T1000 (cell line): ENCODE measurements at regions not wholly inside any gene's neighbourhood (a gene's known extent, or its start where the extent isn't known, plus 50 kb on each side); places are given as distances from the start of the nearest gene placed in this dataset.

Experiments used
- DNase-seq: peaks from one replicate; lab custom pipeline; 2025; ENCODE audit warnings: mixed read lengths; lab: John Stamatoyannopoulos, UW

DNA sequence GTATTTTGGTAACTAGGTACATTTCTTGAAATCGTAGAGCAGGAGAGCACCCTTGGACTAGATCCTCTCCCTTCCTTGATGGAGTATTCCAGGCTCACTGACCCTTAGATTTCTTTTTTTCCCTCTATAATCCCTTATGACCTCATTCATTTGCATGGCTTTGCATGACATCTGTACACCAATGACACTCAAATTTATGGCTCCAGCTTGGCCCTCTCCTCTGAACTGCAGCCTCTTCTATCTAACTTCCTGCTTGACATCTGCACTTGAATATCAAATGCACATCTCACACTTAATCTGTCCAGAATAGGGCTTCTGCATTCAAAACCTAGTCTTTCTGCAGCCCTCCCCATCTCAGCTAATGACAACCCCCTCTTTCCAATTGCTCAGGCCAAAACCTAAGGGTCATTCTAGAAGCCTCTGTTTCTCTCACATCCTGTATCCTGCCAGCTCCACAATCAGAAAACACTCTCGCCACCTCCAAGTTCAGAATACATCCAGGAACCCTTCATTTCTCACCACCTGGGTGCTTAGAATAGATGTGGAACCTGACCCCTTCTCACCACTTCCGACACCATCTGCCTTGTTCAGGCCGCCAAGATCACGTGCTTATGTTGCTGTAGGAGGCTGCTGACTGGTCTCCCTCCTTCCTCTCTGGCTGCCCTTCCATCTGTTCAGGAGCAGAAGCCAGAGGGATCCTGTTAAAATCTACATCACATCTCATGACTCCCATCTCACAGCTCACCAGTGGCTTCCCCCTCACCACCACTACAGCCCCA, 138.9 kb upstream of the MTNR1B start:
- DNase-seq = no peak

DNA sequence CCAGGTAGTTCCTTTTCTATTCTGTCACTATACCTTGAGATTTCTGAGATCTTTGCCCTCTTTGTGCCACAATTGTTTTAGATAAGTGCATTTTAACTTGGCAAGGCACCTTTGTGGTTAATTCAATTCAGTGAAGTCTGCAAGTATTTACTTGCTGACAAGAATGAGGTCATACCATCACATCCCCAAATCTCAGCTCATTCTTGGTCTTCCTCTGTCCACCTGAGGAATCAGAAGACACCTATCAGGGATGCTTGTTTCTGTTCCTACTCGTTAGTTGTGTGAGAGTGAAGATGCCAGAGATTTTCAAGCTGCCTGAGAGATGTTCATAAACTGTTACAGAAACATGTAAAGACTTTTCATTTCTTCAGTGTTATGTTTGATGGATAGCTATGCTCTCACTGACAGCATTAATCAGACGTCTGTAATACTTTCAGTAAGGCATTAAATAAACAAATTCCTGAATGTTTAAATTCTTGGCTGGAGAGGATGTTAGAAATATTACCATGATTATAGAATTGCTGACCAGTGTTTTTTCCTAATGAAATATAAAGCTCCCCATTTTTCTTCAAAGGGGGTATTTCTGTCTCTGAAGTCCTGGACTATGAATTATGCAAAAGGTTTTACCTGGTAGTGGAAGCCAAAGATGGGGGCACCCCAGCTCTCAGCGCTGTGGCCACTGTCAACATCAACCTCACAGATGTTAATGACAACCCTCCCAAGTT, 135.0 kb upstream of the MTNR1B start:
- no peak for DNase-seq

DNA sequence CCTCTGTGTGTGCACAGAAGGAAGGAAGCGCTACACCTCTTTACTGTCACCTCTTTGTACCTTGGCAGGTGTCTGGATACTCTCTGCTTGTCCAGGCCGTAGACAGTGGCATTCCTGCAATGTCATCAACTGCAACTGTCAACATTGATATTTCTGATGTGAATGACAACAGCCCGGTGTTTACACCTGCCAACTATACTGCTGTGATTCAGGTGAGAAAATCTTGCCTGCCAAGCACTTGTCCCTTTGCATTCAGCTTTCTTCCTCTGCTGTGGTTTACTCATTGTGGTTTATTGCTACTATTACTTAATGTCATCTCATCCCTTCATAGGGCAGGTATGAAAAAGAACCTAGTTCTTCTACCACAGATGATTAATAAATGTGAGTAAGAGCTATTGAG, 131.9 kb upstream of the MTNR1B start:
- no peak for DNase-seq

DNA sequence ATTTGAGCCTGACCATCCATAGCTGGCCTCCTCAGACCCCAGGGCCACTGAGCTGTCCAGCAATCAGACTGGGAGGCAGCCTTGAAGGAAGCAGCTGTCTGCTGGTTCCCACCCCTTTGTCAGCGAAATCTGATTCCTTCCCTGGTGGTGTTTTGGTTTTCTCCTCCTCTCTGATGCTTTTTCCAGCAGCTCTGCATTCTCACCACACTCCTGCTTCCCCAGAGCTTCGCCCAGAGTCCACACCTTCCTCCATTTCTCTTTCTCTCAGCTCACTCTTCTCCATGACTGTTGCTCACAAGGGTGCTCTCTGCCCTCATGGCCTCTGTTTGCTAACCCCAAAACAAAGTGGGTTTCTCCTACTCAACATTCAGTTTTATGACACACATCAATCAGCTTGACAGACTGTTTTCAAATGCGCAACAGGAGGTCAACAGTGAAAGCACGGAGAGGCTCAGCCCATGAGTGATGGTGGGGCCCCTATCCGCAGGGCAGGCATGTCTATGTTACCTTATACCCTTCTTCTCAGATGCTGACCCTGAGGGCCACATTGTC, 130.6 kb upstream of the MTNR1B start:
- no peak for DNase-seq

DNA sequence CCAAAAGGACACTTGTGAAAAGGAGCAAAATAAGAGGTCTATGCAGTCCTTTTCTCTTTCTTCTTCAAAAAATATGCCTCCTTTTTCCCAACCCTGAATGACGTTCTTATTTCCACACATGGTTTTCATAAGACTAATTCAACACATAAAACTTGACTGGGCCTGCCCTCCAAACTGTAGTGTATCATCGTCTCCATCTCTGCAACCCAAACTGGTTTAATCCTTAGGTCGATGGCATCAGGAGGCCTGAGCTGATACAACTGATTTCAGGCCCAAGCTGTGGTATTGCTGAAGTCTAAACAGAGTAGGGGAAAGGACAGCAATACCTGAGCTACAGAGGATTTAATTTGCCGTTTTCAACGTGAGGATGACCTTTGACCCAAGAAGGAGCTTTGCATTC, 130.0 kb upstream of the MTNR1B start:
- DNase-seq = no peak

DNA sequence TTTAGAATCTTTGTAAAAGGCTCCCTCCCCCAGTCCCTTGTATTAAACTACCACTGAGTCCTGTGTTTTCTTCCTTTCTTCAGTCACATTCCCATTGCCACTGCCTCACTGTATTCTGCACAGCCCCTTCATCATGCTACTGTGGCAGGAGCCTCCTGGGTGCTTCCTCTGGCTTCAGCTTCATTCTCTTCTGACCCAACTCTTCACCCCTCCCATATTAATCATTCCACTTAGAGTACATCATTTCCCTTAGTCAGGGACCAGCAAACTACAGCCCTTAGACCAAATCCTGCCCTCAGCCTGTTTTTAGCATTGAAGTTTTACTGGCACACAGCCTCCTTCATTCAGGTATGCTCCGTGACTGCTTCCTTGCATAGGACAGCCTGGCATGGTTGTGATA, 127.7 kb upstream of the MTNR1B start:
- no peak for DNase-seq

DNA sequence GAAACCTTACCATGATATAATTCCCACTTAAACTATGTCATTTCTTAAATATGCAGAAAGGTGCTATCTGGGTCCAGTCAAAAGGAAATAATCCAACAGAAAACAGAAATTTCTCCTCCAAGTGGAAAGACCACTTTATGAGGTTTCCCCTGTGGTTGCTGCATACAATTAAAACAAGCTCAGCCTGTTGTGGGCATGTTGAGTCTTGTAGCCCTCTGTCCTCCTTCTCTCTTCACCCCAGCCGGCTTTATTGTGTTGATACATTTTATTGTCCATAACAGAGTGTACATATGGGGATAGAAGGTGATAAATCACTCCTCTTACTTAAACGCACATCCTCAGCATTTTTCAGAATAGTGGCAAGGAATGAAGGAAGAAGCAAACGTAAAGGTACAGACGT, 126.0 kb upstream of the MTNR1B start:
- no peak for DNase-seq

DNA sequence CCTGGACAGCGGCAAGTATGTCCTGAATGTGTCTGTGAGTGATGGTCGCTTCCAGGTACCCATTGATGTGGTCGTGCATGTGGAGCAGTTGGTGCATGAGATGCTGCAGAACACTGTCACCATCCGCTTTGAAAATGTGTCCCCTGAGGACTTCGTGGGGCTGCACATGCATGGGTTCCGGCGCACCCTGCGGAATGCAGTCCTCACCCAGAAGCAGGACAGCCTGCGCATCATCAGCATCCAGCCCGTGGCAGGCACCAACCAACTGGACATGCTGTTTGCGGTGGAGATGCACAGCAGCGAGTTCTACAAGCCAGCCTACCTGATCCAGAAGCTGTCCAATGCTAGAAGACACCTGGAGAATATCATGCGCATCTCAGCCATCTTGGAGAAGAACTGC, 125.3 kb upstream of the MTNR1B start:
- DNase-seq = no peak

DNA sequence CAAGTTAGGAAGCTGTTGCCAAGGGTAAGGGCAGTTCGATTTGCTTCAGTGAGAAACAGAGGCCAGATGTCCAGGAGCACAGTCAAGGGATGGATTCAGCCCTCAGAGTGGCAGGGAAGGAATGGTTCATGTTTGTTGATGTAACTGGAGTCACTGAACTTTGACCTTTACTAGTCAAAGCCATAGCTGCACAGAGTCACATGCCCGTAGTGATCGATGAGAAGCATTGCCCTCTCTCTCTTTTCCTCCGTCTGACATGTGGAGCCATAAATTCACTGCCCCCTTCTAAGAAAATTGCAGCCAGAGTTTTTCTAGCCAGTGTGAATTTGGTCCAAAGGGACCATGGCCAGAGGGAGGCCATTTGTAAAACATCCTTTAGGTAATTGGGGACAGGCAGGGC, 124.1 kb upstream of the MTNR1B start:
- no peak for DNase-seq

DNA sequence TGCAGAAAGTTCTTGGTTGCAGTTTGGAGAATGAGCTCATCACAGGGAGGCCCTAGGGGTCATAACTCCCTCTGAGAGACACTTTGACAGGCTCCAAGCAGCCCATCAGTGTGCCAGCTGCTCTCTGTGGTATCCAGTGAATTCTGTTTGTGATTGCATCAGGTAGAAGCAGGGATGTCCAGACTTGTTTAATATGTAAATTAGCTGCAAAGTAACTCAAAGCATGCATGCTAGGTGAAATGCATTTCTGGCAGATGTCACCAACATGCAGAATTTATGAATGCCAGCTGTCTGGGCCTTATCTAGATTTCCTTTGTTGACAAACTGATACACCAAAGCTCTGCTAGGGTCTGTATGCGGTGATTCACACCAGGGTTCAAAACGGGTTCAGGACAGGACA, 123.6 kb upstream of the MTNR1B start:
- DNase-seq = no peak

DNA sequence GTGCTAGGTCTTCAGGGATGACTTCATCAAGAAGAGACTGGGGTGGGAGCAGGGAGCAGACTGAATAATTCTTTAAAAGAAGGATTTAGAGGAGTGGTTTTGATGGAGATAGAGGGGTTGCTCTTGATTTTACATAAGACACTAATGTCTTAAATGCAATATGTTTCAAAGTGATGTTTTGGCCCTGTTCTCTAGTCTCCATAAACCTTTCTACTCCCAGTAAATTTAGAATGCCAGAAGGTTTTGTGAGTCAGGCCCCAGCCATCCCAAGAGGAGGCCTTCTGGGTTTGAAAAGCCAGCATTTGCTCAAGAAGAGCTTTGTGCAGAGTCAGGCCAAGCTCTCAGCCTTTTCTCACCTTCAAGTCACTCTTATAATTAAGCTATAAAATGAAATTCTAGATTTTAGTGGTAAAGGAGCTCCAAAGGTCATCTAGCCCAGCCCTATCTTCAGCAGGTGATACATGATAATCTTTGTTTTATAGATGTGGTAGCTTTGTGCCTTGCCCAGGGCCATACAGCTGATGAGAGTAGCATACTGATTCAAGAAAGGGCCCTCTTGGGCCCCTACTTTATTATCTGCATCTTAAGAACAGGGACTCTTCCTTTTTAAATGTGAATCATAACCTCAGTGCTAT, 122.8 kb upstream of the MTNR1B start:
- DNase-seq = no peak

DNA sequence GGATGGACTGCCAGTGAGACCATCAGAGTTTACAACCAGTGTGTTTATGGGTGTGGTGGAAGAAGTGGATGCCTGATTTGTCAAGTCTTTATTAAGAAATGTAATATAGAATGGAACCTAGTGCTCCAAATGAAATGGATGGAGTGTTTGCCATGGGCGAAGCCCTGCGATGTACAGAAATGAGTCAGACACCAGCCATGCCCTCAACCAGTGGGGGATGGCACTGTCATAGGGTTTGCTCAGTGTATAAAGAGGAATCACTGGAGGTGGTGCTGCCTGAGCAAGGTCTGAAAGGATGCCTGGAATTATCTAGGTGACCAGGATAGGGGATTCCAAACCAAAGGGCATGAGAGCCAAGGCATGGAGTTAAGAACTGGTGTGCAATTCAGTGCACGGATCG, 120.9 kb upstream of the MTNR1B start:
- DNase-seq = no peak

DNA sequence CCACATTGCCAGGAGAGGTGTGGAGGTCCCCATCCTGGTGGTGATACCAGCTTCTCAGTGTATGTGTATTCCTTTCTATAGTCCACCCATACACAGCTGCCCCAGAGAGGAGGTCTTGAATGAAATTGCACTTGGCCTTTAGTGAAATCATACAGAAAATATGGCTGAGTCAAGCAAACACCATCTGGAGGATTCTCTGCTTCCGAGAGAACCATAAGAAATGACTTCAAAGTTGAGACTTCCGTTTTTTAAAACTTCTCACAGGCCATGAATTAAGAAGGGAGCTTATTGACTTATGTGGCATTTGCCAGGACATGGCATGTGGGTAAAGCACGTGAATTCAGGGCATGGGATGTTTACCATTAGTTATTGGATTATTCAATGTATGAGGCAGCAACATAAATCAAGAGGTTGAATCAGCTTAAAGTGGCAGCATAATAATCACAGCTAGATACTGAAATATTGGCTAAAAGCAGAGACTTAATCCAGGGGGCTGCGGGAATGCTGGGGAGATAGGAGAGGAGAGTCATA, 119.1 kb upstream of the MTNR1B start:
- DNase-seq = no peak

DNA sequence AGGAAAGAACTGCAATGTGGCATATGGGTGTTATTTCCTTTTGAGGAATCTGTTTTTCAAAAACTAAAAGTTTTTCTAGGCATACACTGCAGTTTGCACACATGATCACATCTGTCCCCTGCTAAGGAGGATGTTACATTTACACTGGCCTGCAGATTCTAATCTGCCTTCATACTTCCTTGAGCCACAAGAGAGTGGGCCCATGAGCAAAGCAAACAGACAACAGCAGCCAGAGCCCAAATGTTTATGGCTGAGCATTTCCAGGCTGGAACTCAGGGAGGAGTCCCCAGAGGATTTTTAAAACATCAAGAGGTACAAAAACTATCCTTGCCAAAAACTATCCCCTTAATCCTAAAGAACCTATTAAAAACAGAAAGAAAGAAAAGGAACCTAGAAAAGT, 117.2 kb upstream of the MTNR1B start:
- DNase-seq = no peak

DNA sequence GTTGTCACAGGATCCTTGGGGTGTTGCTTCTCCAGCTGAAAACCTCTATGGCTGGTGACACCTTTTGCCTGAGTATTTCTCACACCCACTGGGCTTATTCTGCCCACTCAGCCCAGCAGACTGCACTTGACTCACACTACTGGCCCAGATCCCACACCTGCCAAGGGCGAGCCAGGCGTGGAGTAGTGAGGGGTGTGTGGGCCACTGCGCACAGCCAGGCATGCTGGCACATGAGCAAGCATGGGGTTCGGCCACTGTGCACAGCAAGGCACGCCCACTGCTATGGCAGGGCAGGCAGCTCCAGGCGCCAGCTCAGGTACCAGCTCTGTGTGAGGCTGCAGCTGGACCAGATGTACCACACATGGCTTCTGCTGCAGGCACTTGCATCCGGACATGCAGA, 116.5 kb upstream of the MTNR1B start:
- no peak for DNase-seq

DNA sequence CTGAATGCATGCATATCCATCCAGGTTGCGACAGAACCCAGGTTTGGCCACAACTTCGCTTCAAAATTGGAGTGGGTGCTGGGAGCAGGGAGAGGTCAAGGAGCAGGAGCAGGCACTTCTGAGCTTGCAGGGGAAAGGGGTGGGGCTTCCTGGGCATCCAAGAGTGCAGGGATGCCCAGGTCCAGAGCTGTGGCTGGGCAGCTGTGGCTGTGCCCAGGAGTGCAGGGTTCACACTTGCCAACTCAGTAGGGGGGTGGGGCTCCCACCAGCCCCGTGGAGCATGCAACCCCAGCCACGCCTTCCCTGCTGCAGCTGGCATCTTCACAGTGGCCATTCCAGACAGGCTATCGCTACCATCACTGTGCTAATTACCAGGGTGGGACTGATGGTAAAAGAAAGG, 115.3 kb upstream of the MTNR1B start:
- DNase-seq = no peak

DNA sequence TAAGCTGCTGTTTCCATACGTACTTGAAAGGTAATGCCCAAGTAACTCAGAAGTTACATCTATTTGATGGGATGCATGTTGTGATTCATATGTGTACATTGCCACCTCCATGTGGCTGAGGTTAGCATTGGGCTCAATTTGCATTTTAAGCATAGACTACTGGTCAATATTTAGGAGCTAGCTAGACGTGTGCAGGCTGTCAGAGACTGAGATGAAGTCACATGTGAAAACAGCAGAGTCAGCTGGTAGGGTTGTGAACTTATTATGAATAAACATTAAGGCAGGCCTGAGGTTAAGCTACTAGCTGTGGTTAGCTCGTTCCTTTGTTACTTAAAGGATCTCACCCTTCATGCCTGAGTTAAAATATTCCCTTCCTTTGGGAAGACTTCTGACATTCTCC, 114.5 kb upstream of the MTNR1B start:
- no peak for DNase-seq

DNA sequence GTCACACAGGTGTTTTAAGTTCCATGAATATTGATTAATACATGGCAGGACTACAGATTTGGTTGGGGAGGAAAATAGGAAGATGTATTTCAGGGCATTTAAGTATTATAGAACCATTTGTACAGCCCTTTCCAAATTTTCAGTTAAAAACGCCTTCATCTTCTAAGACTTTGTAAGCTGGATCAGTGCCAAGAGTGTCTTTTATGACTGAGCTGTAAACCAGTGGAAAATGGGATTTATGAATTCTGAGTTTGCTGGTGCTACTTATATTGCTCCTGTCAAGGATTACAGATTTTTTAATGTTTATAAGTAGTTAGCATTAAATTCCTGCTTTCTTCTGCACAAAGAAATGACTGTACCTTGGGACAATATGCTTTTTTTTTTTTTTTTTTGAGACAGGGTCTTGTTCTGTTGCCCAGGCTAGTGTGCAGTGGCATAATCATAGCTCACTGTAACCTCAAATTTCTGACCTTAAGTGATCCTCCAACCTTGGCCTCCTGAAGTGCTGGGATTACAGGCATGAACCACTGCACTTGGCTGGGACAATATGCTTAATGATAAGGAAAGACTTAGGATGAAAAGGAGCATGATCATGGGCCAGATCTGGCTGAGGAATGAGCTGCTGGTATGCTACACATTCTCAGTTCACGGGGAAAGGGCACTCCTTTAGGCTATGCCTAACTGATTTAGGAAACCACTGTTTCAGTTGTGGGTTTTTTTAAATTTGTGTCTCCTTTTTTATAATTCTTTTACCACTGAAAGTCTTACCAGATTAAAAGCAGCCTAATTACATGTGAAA, 113.6 kb upstream of the MTNR1B start:
- DNase-seq = no peak

DNA sequence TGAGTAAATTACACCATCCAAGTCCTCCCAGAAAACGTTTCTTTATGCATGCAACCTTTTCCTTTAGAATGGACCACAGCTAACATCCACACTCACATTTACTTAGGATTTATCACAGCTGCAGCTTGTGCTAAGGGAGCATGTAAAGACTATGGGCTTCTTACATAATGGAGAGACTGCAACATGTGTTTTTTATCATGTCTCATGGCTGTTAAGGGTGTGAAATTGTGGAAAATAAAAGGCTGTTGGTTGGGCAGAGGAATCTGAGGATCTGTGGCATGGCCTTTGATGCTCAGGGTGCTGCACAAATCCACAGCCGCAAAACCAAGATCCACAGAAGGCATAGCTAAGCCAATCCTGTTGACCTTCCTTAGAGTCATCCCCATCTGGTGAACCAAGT, 112.0 kb upstream of the MTNR1B start:
- no peak for DNase-seq

DNA sequence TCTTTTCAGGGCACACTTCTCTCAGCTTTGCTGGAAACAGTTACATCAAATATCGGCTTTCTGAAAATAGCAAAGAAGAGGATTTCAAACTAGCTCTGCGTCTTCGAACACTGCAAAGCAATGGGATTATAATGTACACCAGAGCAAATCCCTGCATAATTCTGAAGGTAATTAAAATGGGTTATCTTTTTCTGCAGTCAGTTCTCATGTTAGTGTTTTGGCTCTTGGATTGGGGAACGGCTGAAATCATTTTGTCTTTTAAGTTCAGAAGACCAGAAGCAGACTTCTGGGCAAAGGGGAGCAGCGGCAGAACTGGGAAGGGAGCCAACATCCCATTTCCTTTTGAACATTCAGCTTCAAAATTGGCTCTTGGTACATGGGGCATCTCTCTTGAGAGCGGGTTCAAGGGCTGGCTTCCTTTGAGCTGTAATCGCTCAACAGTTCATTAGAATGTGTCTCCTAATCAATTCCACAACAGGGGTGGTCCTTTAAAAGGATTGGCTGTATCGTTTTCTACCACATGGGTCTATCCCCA, 110.2 kb upstream of the MTNR1B start:
- no peak for DNase-seq

DNA sequence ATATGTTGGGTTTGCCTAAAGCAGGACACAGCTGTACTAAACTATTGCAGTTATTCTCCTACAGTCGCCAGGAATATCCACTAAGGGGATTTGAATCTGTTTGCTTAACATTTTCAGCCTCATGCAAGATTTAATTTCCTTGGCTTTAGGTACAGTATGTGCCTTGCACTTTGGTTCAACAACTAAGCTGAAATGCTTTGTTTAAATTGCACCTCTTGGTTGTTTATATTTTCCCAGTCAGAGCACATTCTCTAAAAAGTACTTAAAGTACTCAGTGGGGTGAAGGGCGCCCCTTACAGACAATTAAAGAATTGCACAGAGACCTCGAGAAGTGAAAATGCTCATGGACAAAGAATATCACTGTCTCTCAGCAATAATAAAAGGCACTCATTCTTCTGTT, 107.8 kb upstream of the MTNR1B start:
- DNase-seq = no peak

DNA sequence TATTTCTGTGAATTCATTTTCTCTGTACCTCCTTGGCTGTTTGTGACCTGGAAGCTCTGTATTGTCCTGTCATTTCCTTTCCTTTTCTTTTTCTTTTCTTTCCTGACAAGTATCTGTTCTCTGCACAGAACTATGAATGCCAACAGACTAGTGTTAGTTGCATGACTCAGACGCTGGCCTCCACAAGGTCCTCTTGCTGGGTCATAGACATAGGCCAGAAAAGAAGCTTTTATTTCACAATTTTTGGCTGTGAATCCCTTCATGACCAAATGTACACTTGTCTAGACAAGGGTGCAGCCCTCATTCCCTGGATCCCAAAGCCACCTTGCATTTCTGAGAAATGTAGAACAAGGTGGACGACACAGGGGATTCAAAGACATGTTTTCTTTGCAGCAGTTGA, 104.1 kb upstream of the MTNR1B start:
- no peak for DNase-seq
